Neural crest cell (in vitro differentiated cells): ENCODE measurements at regions not wholly inside any gene's neighbourhood (a gene's known extent, or its start where the extent isn't known, plus 50 kb on each side); places are given as distances from the start of the nearest gene placed in this dataset.

Experiments
- DNase-seq: peaks from one replicate; pipeline ENCODE4 v3.0.0; 2021; ENCODE audit warnings: low read depth, mixed read lengths, low spot score
- H3K27ac Mint-ChIP-seq: one replicate; pipeline ENCODE4 v1.8.0; 2021; ENCODE audit warnings: mild to moderate bottlenecking, mixed read lengths; ENCODE audit not compliant: unreplicated experiment
- H3K27me3 Mint-ChIP-seq: 2 replicates; pipeline ENCODE4 v1.8.0; 2021; ENCODE audit warnings: low read depth, mild to moderate bottlenecking, mixed read lengths
- H3K36me3 Mint-ChIP-seq: 2 replicates; pipeline ENCODE4 v1.8.0; 2021; ENCODE audit warnings: low read depth, mild to moderate bottlenecking, mixed read lengths
- H3K4me1 Mint-ChIP-seq: 2 replicates; pipeline ENCODE4 v1.8.0; 2021; ENCODE audit warnings: mixed read lengths
- H3K4me3 Mint-ChIP-seq: one replicate; pipeline ENCODE4 v1.8.0; 2021; ENCODE audit warnings: mild to moderate bottlenecking, mixed read lengths
- H3K9me3 Mint-ChIP-seq: 2 replicates; pipeline ENCODE4 v1.8.0; 2021; ENCODE audit warnings: mixed read lengths
- CTCF ChIP-seq: fragments of 200-600 bp; sonication (generic); conservative IDR thresholded peaks from 2 replicates; pipeline ENCODE4 v1.5.0; 2021; ENCODE audit warnings: antibody characterized with exemption, mild to moderate bottlenecking

GRCh38 chr13:26498656-26499601, 58.6 kb upstream of the WASF3 start:
- DNase-seq: no peak
- Mint-ChIP-seq H3K4me3 (no peak overlapping the region), H3K9me3 (no peaks in the 10 kb centered on the region), H3K27ac (no peak overlapping the region), H3K27me3 (no peaks in the 10 kb centered on the region), H3K36me3 (no peaks in the 10 kb centered on the region), H3K4me1 (peaks cover 52% of the 10 kb centered on the region)
- no peak for TF ChIP-seq CTCF

- Mint-ChIP-seq H3K27ac (no peak overlapping the region), H3K36me3 (no peaks in the 10 kb centered on the region), H3K4me3 (no peak overlapping the region), H3K27me3 (no peaks in the 10 kb centered on the region), H3K4me1 (peaks cover 50% of the 10 kb centered on the region), H3K9me3 (no peaks in the 10 kb centered on the region)
- DNase-seq: no peak
- no peak for TF ChIP-seq CTCF
These were observed 56.7 kb upstream of the WASF3 start for GRCh38 chr13:26500618-26501320.

DNA sequence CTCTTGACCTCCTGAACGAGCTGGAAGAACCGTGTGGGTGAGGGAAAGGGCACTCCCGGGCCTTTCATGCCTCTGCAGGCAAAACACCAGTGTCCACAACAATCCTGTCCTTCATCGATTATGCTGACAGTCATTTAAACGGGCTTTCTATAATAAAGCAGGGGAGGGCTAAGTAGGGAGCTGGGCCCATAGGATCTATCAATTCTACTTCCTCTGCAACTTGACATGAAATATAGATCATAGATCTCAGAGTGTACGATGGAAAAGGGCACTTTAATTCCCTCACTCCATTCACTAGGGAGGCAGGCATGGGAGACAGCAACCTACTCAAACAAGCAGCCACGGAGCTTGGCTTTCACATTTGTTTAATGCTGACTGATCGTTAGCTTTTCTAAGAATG, 55.8 kb upstream of the WASF3 start:
- Mint-ChIP-seq H3K4me1 (peaks cover 43% of the 10 kb centered on the region), H3K9me3 (no peaks in the 10 kb centered on the region), H3K4me3 (no peak overlapping the region), H3K27ac (peak overlapping the region; percentile 94), H3K27me3 (no peaks in the 10 kb centered on the region), H3K36me3 (no peaks in the 10 kb centered on the region)
- no peak for TF ChIP-seq CTCF
- no peak for DNase-seq

DNA sequence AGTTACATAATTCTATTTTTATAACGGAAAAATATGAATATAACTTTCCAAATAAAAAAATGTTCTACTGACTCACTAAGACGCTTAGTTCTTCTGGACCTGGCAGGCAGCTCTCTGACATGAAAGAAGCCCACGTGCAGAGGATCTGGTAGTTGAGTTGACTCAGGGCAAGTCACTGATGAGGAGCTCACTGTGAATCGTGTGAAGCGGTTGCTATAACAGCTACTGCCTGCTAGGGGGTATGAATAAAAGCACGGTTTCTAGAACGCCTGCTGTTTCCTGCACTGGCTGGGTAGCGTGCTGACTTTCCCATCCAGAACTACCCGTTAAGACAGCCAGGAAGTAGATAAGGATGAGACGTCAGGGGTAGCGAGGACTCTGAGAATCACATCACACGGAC, 54.7 kb upstream of the WASF3 start:
- no peaks in the 10 kb centered on the region for H3K9me3 Mint-ChIP-seq
- H3K36me3 Mint-ChIP-seq: no peaks in the 10 kb centered on the region
- H3K4me1 Mint-ChIP-seq: peaks cover 33% of the 10 kb centered on the region
- no peak for DNase-seq
- no peak overlapping the region for H3K27ac Mint-ChIP-seq
- H3K4me3 Mint-ChIP-seq: no peak overlapping the region
- no peak for TF ChIP-seq CTCF
- no peaks in the 10 kb centered on the region for H3K27me3 Mint-ChIP-seq

DNA sequence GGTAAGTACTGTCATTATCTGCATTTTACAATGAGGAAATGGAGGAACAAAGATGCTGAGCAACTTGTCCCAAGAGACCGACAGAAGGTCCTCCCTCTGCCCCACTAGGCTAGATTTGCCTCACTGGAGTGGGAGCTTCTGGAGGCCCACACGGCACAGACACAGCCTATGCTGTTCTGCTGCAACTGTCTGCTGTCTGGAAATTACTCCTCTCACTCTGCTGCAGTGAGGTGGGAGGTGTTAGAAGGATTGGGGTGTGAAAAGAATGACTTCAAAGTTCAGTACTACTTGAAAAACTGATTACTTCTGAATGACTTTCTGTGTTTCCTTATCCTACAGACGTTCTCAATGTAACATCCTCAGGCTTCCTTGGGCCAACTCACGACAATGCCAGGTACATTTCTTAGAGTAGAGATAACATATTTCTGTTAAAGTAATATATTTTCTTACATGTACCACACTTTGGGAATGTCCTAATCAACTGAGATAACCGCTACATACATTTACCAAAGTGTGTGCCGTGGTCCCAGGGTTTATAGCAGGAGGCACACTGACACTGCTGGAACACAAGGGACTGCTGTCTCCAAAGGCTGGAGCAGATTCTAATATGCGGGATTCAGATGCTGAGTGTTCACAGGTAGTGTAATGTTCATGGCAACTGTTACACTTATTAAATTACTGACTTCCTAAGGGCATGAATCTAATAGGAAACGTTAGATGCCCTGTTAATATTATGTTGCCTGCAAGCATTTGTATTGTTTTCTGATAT, 53.5 kb upstream of the WASF3 start:
- Mint-ChIP-seq H3K4me1 (peaks cover 31% of the 10 kb centered on the region), H3K36me3 (peaks cover 3% of the 10 kb centered on the region), H3K27ac (no peak overlapping the region), H3K4me3 (no peak overlapping the region), H3K27me3 (no peaks in the 10 kb centered on the region), H3K9me3 (peaks cover 3% of the 10 kb centered on the region)
- DNase-seq: no peak
- TF ChIP-seq CTCF: no peak
